Transverse colon (tissue), 4 donors: ENCODE measurements at regions not wholly inside any gene's neighbourhood (a gene's known extent, or its start where the extent isn't known, plus 50 kb on each side); places are given as distances from the start of the nearest gene placed in this dataset.

ENCODE experiments used
- DNase-seq: peaks from one replicate; pipeline ENCODE4 v3.0.0-alpha.2; 2019
- H3K27ac ChIP-seq, 4 donors: fragments of 200-600 bp; sonication (generic); 2 replicates each; pipeline ENCODE4 v1.5.1; 2016 to 2018; ENCODE audit warnings: inconsistent platforms in 4 of 4
- H3K27me3 ChIP-seq: fragments of 200-600 bp; sonication (generic); 2 replicates; pipeline ENCODE4 v1.5.1; 2017; ENCODE audit warnings: inconsistent platforms
- H3K36me3 ChIP-seq, 4 donors: fragments of 200-600 bp; sonication (generic); 2 replicates each; pipeline ENCODE4 v1.5.1; 2017 to 2019; ENCODE audit warnings: inconsistent platforms in 4 of 4
- H3K4me1 ChIP-seq, 4 donors: fragments of 200-600 bp; sonication (generic); 2 replicates each; pipeline ENCODE4 v1.5.1; 2017 to 2020; ENCODE audit warnings: inconsistent platforms in 4 of 4
- H3K4me3 ChIP-seq, 4 donors: fragments of 200-600 bp; sonication (generic); 1 replicate in 1 of 4; 2 replicates in 3 of 4; pipeline versions ENCODE4 v1.5.1 to v1.6.1; 2017 to 2019; ENCODE audit warnings: inconsistent platforms in 4 of 4
- H3K9me3 ChIP-seq, 2 donors: fragments of 200-600 bp; sonication (generic); 2 replicates each; pipeline ENCODE4 v1.5.1; 2017 to 2019; ENCODE audit warnings: inconsistent platforms in 2 of 2
- EP300 ChIP-seq: sonication (generic); formaldehyde crosslinking; IDR thresholded peaks from one replicate; pipeline ENCODE4 v1.6.1; 2017; ENCODE audit warnings: antibody characterized with exemption, low read depth
- POLR2A ChIP-seq: fragments of 450-650 bp; IDR thresholded peaks from one replicate; pipeline ENCODE4 v1.6.1; 2016; ENCODE audit warnings: antibody characterized with exemption, mild to moderate bottlenecking, moderate library complexity
- POLR2AphosphoS5 ChIP-seq, 3 donors: sonication (generic); formaldehyde crosslinking; IDR thresholded peaks; one replicate each; pipeline ENCODE4 v1.6.1; 2016; ENCODE audit warnings: antibody characterized with exemption in 3 of 3
- whole genome bisulfite sequencing, 2 donors: methylation state at CpG; one replicate each; pipeline ENCODE4 v1.1.5; 2018; ENCODE audit warnings: low coverage in 1 of 2; 5-methylcytosine and 5-hydroxymethylcytosine counted together
- in situ Hi-C, 4 donors: fragments of 200-750 bp; cut with MboI; loops; one replicate each; pipeline versions ENCODE4 v1.15.0 to v1.15.1; 2017; ENCODE audit warnings: low sequenced_read_pairs in 3 of 4, low pct_ligation_motif_present in 1 of 4, low pct_unique_long_range_greater_than_20kb in 1 of 4
- intact Hi-C: fragments of 100-400 bp; cut with DNase I; formaldehyde crosslinking; loops from one replicate; pipeline ENCODE4 v1.15.1; 2023; ENCODE audit warnings: low total_unique reads
- TF ChIP-seq, protein P1 (sequence below), 5 experiments: fragments of 200-600 bp in 3 of 5; fragments of 450-650 bp in 2 of 5; sonication (generic) in 3 of 5; IDR thresholded peaks; 1 replicate in 2 of 5; 2 replicates in 3 of 5; pipeline ENCODE4 v1.5.1; 2016 to 2017; ENCODE audit warnings: antibody characterized with exemption in 5 of 5, inconsistent platforms in 3 of 5, mild to moderate bottlenecking in 2 of 5, moderate library complexity in 1 of 5

DNA sequence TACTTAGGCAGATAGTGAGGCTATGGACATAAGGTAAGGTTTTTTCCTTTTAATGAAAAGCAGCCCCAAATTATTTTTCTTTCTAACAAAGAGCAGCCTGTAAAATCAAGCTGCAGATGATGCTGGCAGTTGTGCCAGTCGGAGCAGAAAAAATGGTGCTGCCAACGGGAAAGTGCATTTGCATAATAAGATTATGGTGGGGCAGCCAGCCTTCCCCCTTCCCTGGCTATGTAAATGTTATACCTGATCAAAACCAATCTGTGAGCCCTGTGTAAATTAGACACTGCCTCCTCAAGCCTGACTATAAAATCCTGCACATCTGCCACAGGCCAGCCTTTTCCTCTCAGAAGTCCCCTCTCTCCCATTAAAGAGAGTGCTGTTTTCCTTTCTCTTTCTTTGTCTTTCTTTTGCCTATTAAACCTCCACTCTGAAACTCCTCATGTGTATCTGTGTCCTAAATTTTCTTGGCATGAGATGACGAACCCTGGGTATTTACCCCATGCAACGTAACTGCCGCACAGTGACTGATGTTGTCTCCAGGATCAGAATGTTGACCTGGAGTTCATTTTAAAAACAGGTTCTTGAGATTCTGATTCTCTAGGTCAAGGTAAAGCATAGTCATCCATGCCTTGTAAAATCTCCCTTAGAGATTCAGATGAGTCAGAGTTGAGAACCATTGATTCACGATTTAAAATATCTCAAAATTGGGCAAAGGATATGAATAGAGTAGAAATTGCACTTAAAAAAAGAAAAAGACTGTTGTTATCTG, 167.3 kb upstream of the C1GALT1 start:
- no peaks in the 10 kb centered on the region for H3K9me3 ChIP-seq
- H3K27me3 ChIP-seq = no peaks in the 10 kb centered on the region
- H3K27ac ChIP-seq = no peak overlapping the region
- TF ChIP-seq POLR2A (no peak), EP300 (no peak), POLR2AphosphoS5 (IDR thresholded peaks at IDR 0.05) (no peak)
- TF ChIP-seq, protein P1, sequence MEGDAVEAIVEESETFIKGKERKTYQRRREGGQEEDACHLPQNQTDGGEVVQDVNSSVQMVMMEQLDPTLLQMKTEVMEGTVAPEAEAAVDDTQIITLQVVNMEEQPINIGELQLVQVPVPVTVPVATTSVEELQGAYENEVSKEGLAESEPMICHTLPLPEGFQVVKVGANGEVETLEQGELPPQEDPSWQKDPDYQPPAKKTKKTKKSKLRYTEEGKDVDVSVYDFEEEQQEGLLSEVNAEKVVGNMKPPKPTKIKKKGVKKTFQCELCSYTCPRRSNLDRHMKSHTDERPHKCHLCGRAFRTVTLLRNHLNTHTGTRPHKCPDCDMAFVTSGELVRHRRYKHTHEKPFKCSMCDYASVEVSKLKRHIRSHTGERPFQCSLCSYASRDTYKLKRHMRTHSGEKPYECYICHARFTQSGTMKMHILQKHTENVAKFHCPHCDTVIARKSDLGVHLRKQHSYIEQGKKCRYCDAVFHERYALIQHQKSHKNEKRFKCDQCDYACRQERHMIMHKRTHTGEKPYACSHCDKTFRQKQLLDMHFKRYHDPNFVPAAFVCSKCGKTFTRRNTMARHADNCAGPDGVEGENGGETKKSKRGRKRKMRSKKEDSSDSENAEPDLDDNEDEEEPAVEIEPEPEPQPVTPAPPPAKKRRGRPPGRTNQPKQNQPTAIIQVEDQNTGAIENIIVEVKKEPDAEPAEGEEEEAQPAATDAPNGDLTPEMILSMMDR (IDR thresholded peaks at IDR 0.05) = no peak
- H3K4me3 ChIP-seq = no peak overlapping the region
- in situ Hi-C loops (no loop called here), intact Hi-C loops (no loop called here)
- WGBS, 2 donors = 70 to 82% methylated on average over 3 to 6 of the region's 6 CpGs
- H3K36me3 ChIP-seq = no peaks in the 10 kb centered on the region
- DNase-seq = no peak
- no peaks in the 10 kb centered on the region for H3K4me1 ChIP-seq

GRCh38 chr7:7017707-7018280, 164.6 kb upstream of the C1GALT1 start:
- Histone ChIP-seq H3K4me3 (no peak overlapping the region), H3K27ac (no peak overlapping the region), H3K36me3 (no peaks in the 10 kb centered on the region), H3K27me3 (no peaks in the 10 kb centered on the region), H3K4me1 (no peaks in the 10 kb centered on the region), H3K9me3 (no peaks in the 10 kb centered on the region)
- DNase-seq = no peak
- TF ChIP-seq EP300 (no peak), POLR2AphosphoS5 (IDR thresholded peaks at IDR 0.05) (no peak), POLR2A (no peak)
- TF ChIP-seq, protein P1 (IDR thresholded peaks at IDR 0.05) = no peak
- in situ Hi-C loops (no loop called here), intact Hi-C loops (no loop called here)
- 62 to 80% methylated on average over 2 to 4 of the region's 4 CpGs for WGBS, 2 donors

DNA sequence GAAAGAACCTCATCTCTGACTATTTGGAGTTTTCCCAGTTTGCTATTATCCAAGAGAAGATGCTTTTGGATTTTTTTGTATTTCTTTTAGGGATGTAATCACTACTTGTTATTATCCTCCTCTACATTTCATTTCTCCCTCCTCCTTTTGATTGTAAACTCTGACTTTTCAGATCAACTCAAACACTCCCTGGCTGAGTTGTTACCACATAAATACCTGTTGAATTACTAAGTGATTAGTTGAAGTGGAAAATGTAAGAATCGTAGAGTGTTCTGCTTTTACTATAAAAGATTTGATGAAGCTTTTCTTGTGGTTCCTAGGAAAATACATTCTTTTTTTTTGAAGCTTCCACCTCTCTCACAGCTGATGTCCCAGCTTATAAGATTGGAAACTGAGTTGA, 164.1 kb upstream of the C1GALT1 start:
- intact Hi-C loops = no loop called here
- TF ChIP-seq POLR2AphosphoS5 (IDR thresholded peaks at IDR 0.05) (no peak), POLR2A (no peak), EP300 (no peak)
- TF ChIP-seq, protein P1 (IDR thresholded peaks at IDR 0.05) = no peak
- H3K4me1 ChIP-seq = no peaks in the 10 kb centered on the region
- WGBS, 2 donors = 88 to 100% methylated on average over 1 of the region's 1 CpG
- H3K9me3 ChIP-seq = no peaks in the 10 kb centered on the region
- DNase-seq = no peak
- H3K27ac ChIP-seq = no peak overlapping the region
- H3K4me3 ChIP-seq = no peak overlapping the region
- no peaks in the 10 kb centered on the region for H3K36me3 ChIP-seq
- in situ Hi-C loops = no loop called here
- no peaks in the 10 kb centered on the region for H3K27me3 ChIP-seq

- H3K27ac ChIP-seq = no peak overlapping the region
- no peaks in the 10 kb centered on the region for H3K9me3 ChIP-seq
- intact Hi-C loops = no loop called here
- in situ Hi-C loops = no loop called here
- TF ChIP-seq POLR2AphosphoS5 (IDR thresholded peaks at IDR 0.05) = no peak
- no peak for TF ChIP-seq EP300
- TF ChIP-seq, protein P1 (IDR thresholded peaks at IDR 0.05) = no peak
- no peak for TF ChIP-seq POLR2A
- WGBS, 2 donors = 93% methylated on average over 4 of the region's 4 CpGs; no CpG with 5 or more reads in 1 of the 2 donors
- no peak for DNase-seq
- H3K4me3 ChIP-seq = no peak overlapping the region
- H3K4me1 ChIP-seq = no peaks in the 10 kb centered on the region
- H3K27me3 ChIP-seq = no peaks in the 10 kb centered on the region
- no peaks in the 10 kb centered on the region for H3K36me3 ChIP-seq
Observed at GRCh38 chr7:7032221-7032620, 150.1 kb upstream of the C1GALT1 start.
